ENCODE measurements at regions not wholly inside any gene's neighbourhood (a gene's known extent, or its start where the extent isn't known, plus 50 kb on each side); places are given as distances from the start of the nearest gene placed in this dataset.

- POLR2A ChIA-PET (ENCODE audit: partially characterized antibody): no interaction called here
- Histone ChIP-seq H4K91ac (replicated peaks; ENCODE audit: insufficient read length, low read length) (no peak overlapping the region), H3K56ac (replicated peaks; ENCODE audit: insufficient read length, low read depth, low read length) (no peak overlapping the region), H3K23ac (ENCODE audit: insufficient read length) (no peak overlapping the region), H3K27me3 (replicated peaks in 1 of 4; ENCODE audit: control insufficient read depth in 3 of 4, extremely low read depth in 1 of 4, insufficient read depth in 3 of 4, low read length in 3 of 4) (no peaks in the 10 kb centered on the region), H2BK12ac (ENCODE audit: low read depth, low read length) (no peak overlapping the region), H2BK15ac (ENCODE audit: low read length) (no peak overlapping the region), H4K5ac (ENCODE audit: insufficient read length, low read depth, low read length) (no peak overlapping the region), H3K23me2 (ENCODE audit: low read depth, low read length) (no peaks in the 10 kb centered on the region), H3K9ac (replicated peaks in 1 of 4; ENCODE audit: extremely low read depth in 1 of 4, low read depth in 3 of 4, low read length in 3 of 4) (no peak overlapping the region), H4K20me1 (replicated peaks in 1 of 2; ENCODE audit: control insufficient read depth in 1 of 2, insufficient read depth in 2 of 2, low read length in 2 of 2) (no peaks in the 10 kb centered on the region), H3K14ac (ENCODE audit: insufficient read length) (no peak overlapping the region), H3K4me1 (replicated peaks in 1 of 4; ENCODE audit: control insufficient read depth in 3 of 4, insufficient read depth in 4 of 4, low read length in 3 of 4) (peaks cover 0 to 3% (median 0%) of the 10 kb centered on the region in 4 experiments; a peak in 1 of 7 replicates), H3K4me2 (ENCODE audit: insufficient read depth in 1 of 2, low read depth in 2 of 2, low read length in 2 of 2) (no peak overlapping the region), H4K8ac (ENCODE audit: extremely low read depth, insufficient read depth, low read length) (no peak overlapping the region), H2BK120ac (replicated peaks; ENCODE audit: low read depth, low read length) (no peak overlapping the region), H2AK5ac (ENCODE audit: low read depth, low read length) (no peak overlapping the region), H3K79me2 (ENCODE audit: control insufficient read depth in 1 of 2, insufficient read depth in 2 of 2, low read length in 2 of 2) (no peaks in the 10 kb centered on the region), H2BK5ac (ENCODE audit: low read depth, low read length) (no peak overlapping the region), H3K36me3 (ENCODE audit: control insufficient read depth in 2 of 4, insufficient read depth in 4 of 4, low read length in 3 of 4) (no peaks in the 10 kb centered on the region), H2AFZ (ENCODE audit: low read length) (no peak overlapping the region), H2BK20ac (ENCODE audit: low read length) (no peak overlapping the region), H3K27ac (ENCODE audit: low read depth, low read length) (no peak overlapping the region), H3K79me1 (ENCODE audit: low read depth, low read length) (no peaks in the 10 kb centered on the region), H3K4ac (replicated peaks; ENCODE audit: insufficient read length, low read depth, low read length) (no peak overlapping the region), H3K18ac (ENCODE audit: extremely low read depth, low read length) (no peak overlapping the region), H3K4me3 (ENCODE audit: extremely low read depth in 1 of 4, insufficient read depth in 2 of 4, low read depth in 3 of 4, low read length in 4 of 4) (no peak overlapping the region), H3K9me3 (ENCODE audit: insufficient read depth in 2 of 2, low read depth in 1 of 2, low read length in 1 of 2) (no peaks in the 10 kb centered on the region)
- DNase-seq (ENCODE audit: low read depth in 1 of 2, low spot score in 2 of 2) (no peak), FAIRE-seq (no peak)
- CTCF ChIA-PET (ENCODE audit: partially characterized antibody): interaction anchor here (0.9 kb wide), 1 partner anchor 83 kb away, joined by 4 read pairs; no protein-coding TSS in a partner anchor
- WGBS, 2 experiments (ENCODE audit: extremely low coverage in 1 of 2, insufficient coverage in 1 of 2, insufficient read length in 1 of 2, insufficient replicate concordance in 2 of 2, low coverage in 1 of 2, low lambda C conversion rate in 2 of 2, missing lambda C conversion rate in 1 of 2): 85% methylated on average over 3 of the region's 3 CpGs; no CpG with 5 or more reads in 1 of the 2 experiments
- TF ChIP-seq JUN (IDR thresholded peaks at IDR 0.05; ENCODE audit: low read depth, low read length) (no peak), BCL11A (IDR thresholded peaks at IDR 0.05; ENCODE audit: low read depth in 2 of 2, low read length in 2 of 2) (no peak)
Observed at GRCh38 chr2:105486762-105487141, 87.9 kb upstream of the FHL2 start.
